Epithelial cell of prostate (primary cell): ENCODE measurements at regions not wholly inside any gene's neighbourhood (a gene's known extent, or its start where the extent isn't known, plus 50 kb on each side); places are given as distances from the start of the nearest gene placed in this dataset.
"Not testable (repeated sequence)": the region's sequence is repeated elsewhere in the genome, so short reads cannot be mapped to it uniquely, and the experiment has no call there.

Source experiments
- DNase-seq: peaks from one replicate; pipeline ENCODE4 v3.0.0-alpha.2; 2011; ENCODE audit warnings: low read depth, low spot score
- H3K27ac ChIP-seq: fragments of 450-650 bp; 2 replicates; pipeline ENCODE4 v1.5.1; 2017; ENCODE audit warnings: mild to moderate bottlenecking

- DNase-seq = no peak
- H3K27ac ChIP-seq = no peak overlapping the region
Measured at GRCh38 chrX:44690129-44690528, 147.5 kb upstream of the FUNDC1 start.

- no peak overlapping the region for H3K27ac ChIP-seq
- DNase-seq = peak; percentile 89
Measured at GRCh38 chrX:44675362-44676024, 132.8 kb upstream of the FUNDC1 start.

GRCh38 chrX:44674906-44675305, 132.2 kb upstream of the FUNDC1 start:
- no peak overlapping the region for H3K27ac ChIP-seq
- DNase-seq = no peak

GRCh38 chrX:44669626-44670025, 127.0 kb upstream of the FUNDC1 start:
- H3K27ac ChIP-seq = no peak overlapping the region
- no peak for DNase-seq

GRCh38 chrX:44667771-44668170, 125.1 kb upstream of the FUNDC1 start:
- DNase-seq = no peak

GRCh38 chrX:44657718-44658246, 115.1 kb upstream of the FUNDC1 start:
- H3K27ac ChIP-seq, DNase-seq: not testable (repeated sequence)

More at GRCh38 chrX:44667771-44668170, 125.1 kb upstream of the FUNDC1 start:
- no peak overlapping the region for H3K27ac ChIP-seq

- no peak overlapping the region for H3K27ac ChIP-seq
- DNase-seq = no peak
Measured at GRCh38 chrX:44651358-44651757, 108.7 kb upstream of the FUNDC1 start.

GRCh38 chrX:44643723-44644122, 101.1 kb upstream of the FUNDC1 start:
- DNase-seq = no peak
- H3K27ac ChIP-seq = no peak overlapping the region

- H3K27ac ChIP-seq = no peak overlapping the region
- no peak for DNase-seq
Measured at GRCh38 chrX:44637282-44637681, 94.6 kb upstream of the FUNDC1 start.

- H3K27ac ChIP-seq = no peak overlapping the region
- DNase-seq = no peak
Measured at GRCh38 chrX:44621078-44621477, 78.4 kb upstream of the FUNDC1 start.

GRCh38 chrX:44619039-44619438, 76.4 kb upstream of the FUNDC1 start:
- no peak for DNase-seq
- H3K27ac ChIP-seq = no peak overlapping the region

GRCh38 chrX:44596277-44596676, 53.6 kb upstream of the FUNDC1 start:
- H3K27ac ChIP-seq = no peak overlapping the region
- no peak for DNase-seq
